MM.1S (cell line): ENCODE measurements at regions not wholly inside any gene's neighbourhood (a gene's known extent, or its start where the extent isn't known, plus 50 kb on each side); places are given as distances from the start of the nearest gene placed in this dataset.
"Not testable (repeated sequence)": the region's sequence is repeated elsewhere in the genome, so short reads cannot be mapped to it uniquely, and the experiment has no call there.

Source experiments
- DNase-seq: peaks from one replicate; pipeline ENCODE4 v3.0.0-alpha.2; 2015
- H2AFZ ChIP-seq: fragments of 300-600 bp; sonication (generic); 2 replicates; pipeline ENCODE4 v1.6.0; 2016; ENCODE audit warnings: antibody characterized with exemption, low read length
- H3F3A ChIP-seq: fragments of 300-600 bp; sonication (generic); 2 replicates; pipeline ENCODE4 v1.6.1; 2016; ENCODE audit warnings: mild to moderate bottlenecking, antibody characterized with exemption, low read length, moderate library complexity, mixed read lengths; ENCODE audit not compliant: insufficient read depth
- H3K27ac ChIP-seq: fragments of 300-600 bp; sonication (generic); 2 replicates; pipeline ENCODE4 v1.5.1; 2016; ENCODE audit warnings: mild to moderate bottlenecking, low read length
- H3K27me3 ChIP-seq: fragments of 300-600 bp; sonication (generic); replicated peaks from 2 replicates; pipeline ENCODE4 v1.6.0; 2016; ENCODE audit warnings: low read length; ENCODE audit not compliant: insufficient read depth
- H3K36me3 ChIP-seq: fragments of 300-600 bp; sonication (generic); replicated peaks from 2 replicates; pipeline ENCODE4 v1.6.1; 2016; ENCODE audit warnings: mild to moderate bottlenecking, low read length, mixed read lengths; ENCODE audit not compliant: insufficient read depth
- H3K4me1 ChIP-seq: fragments of 300-600 bp; sonication (generic); 2 replicates; pipeline ENCODE4 v1.6.1; 2016; ENCODE audit warnings: low read length, mixed read lengths
- H3K4me2 ChIP-seq: fragments of 300-600 bp; sonication (generic); 2 replicates; pipeline ENCODE4 v1.6.0; 2016; ENCODE audit warnings: low read depth, low read length
- H3K4me3 ChIP-seq: fragments of 300-600 bp; sonication (generic); 2 replicates; pipeline ENCODE4 v1.5.1; 2016; ENCODE audit warnings: low read length, mixed read lengths
- H3K79me2 ChIP-seq: fragments of 300-600 bp; sonication (generic); 2 replicates; pipeline ENCODE4 v1.6.1; 2016; ENCODE audit warnings: mixed run types, low read length, mixed read lengths
- H3K9ac ChIP-seq: fragments of 300-600 bp; sonication (generic); 2 replicates; pipeline ENCODE4 v1.6.1; 2016; ENCODE audit warnings: low read length, mixed read lengths
- H3K9me2 ChIP-seq: fragments of 300-600 bp; sonication (generic); replicated peaks from 2 replicates; pipeline ENCODE4 v1.6.1; 2016; ENCODE audit warnings: mild to moderate bottlenecking, low read length, mixed read lengths; ENCODE audit not compliant: insufficient read depth
- H3K9me3 ChIP-seq: fragments of 300-600 bp; sonication (generic); replicated peaks from 2 replicates; pipeline ENCODE4 v1.6.1; 2016; ENCODE audit warnings: mild to moderate bottlenecking, low read length, mixed read lengths; ENCODE audit not compliant: insufficient read depth
- H4K20me1 ChIP-seq: fragments of 300-600 bp; sonication (generic); 2 replicates; pipeline ENCODE4 v1.6.1; 2016; ENCODE audit warnings: mild to moderate bottlenecking, low read length, moderate library complexity, mixed read lengths; ENCODE audit not compliant: insufficient read depth
- EZH2 ChIP-seq: fragments of 300-600 bp; sonication (generic); optimal IDR thresholded peaks from 2 replicates; pipeline ENCODE3; 2017; ENCODE audit warnings: low read depth, mild to moderate bottlenecking, antibody characterized with exemption, low read length, mixed read lengths
- EZH2phosphoT487 ChIP-seq: fragments of 300-600 bp; sonication (generic); IDR thresholded peaks from 2 replicates; pipeline ENCODE4 v1.6.1; 2018; ENCODE audit warnings: antibody characterized with exemption, low read length
- TF ChIP-seq, protein P1 (sequence below): fragments of 300-600 bp; sonication (generic); IDR thresholded peaks from 2 replicates; pipeline ENCODE4 v1.5.1; 2016; ENCODE audit warnings: antibody characterized with exemption, low read length, mixed read lengths

- Histone ChIP-seq H3K27me3 (no peaks in the 10 kb centered on the region), H3K4me3 (no peak overlapping the region), H3K4me1 (no peaks in the 10 kb centered on the region), H3F3A (no peaks in the 10 kb centered on the region), H3K9ac (no peak overlapping the region), H2AFZ (no peak overlapping the region), H3K36me3 (no peaks in the 10 kb centered on the region), H3K27ac (no peak overlapping the region), H3K9me2 (no peaks in the 10 kb centered on the region), H3K9me3 (no peaks in the 10 kb centered on the region), H4K20me1 (no peaks in the 10 kb centered on the region), H3K4me2 (no peak overlapping the region), H3K79me2 (no peaks in the 10 kb centered on the region)
- DNase-seq = no peak
- TF ChIP-seq, protein P1, sequence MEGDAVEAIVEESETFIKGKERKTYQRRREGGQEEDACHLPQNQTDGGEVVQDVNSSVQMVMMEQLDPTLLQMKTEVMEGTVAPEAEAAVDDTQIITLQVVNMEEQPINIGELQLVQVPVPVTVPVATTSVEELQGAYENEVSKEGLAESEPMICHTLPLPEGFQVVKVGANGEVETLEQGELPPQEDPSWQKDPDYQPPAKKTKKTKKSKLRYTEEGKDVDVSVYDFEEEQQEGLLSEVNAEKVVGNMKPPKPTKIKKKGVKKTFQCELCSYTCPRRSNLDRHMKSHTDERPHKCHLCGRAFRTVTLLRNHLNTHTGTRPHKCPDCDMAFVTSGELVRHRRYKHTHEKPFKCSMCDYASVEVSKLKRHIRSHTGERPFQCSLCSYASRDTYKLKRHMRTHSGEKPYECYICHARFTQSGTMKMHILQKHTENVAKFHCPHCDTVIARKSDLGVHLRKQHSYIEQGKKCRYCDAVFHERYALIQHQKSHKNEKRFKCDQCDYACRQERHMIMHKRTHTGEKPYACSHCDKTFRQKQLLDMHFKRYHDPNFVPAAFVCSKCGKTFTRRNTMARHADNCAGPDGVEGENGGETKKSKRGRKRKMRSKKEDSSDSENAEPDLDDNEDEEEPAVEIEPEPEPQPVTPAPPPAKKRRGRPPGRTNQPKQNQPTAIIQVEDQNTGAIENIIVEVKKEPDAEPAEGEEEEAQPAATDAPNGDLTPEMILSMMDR = no peak
- TF ChIP-seq EZH2phosphoT487 = no peak
- TF ChIP-seq EZH2 = no peak
Observed at GRCh38 chr4:174183259-174183658, 100.2 kb downstream of the FBXO8 start.

DNA sequence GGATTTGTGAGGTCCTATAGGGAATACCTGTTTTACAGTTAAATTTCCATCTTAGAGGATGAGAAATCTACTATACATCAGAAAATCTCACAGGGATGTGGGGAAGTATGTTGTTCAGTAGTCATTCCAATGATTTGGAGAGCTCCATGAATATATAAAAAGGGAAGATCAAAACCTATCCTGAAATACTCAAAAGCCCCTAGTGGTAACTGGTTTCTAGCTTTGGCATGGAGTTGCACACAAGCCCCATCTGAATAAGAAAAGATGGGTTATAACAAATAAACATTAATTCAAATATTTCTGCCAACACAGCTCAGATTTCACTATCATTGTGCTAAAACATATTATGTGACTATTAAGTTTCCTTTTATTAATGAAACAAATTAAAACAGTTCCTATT is 101.6 kb downstream of the FBXO8 start:
- no peak for TF ChIP-seq EZH2
- TF ChIP-seq, protein P1 = no peak
- TF ChIP-seq EZH2phosphoT487 = no peak
- Histone ChIP-seq H3F3A (no peaks in the 10 kb centered on the region), H3K9ac (no peak overlapping the region), H3K9me3 (no peaks in the 10 kb centered on the region), H3K79me2 (no peaks in the 10 kb centered on the region), H2AFZ (no peak overlapping the region), H3K36me3 (no peaks in the 10 kb centered on the region), H3K4me2 (no peak overlapping the region), H3K4me1 (no peaks in the 10 kb centered on the region), H4K20me1 (no peaks in the 10 kb centered on the region), H3K27ac (no peak overlapping the region), H3K4me3 (no peak overlapping the region), H3K9me2 (no peaks in the 10 kb centered on the region), H3K27me3 (no peaks in the 10 kb centered on the region)
- DNase-seq = no peak

DNA sequence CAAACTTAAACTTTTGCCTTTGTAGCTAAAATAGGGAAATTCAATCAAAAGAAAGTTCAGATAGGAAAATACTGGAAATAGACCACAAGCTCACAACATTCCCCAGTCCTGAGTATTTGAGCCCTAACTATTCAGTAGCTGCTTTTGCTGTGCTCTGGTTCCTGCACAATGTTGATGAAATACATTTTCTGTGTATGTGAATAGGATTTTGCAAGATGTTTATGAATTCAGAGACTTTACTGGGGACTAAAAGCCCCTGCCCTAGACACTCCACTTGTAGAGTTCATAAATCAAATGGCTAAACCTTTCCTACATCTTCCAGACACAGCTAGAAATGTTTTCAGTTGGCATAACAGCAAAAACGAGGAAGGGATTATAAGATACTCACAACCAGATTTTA is 105.9 kb downstream of the FBXO8 start:
- H3K9me2 ChIP-seq = no peaks in the 10 kb centered on the region
- no peaks in the 10 kb centered on the region for H3K79me2 ChIP-seq
- TF ChIP-seq, protein P1 = no peak
- TF ChIP-seq EZH2phosphoT487 (no peak), EZH2 (no peak)
- H3K27me3 ChIP-seq = no peaks in the 10 kb centered on the region
- no peak for DNase-seq
- no peak overlapping the region for H3K27ac ChIP-seq
- no peak overlapping the region for H3K4me3 ChIP-seq
- H3K9ac ChIP-seq = no peak overlapping the region
- H2AFZ ChIP-seq = no peak overlapping the region
- no peak overlapping the region for H3K4me2 ChIP-seq
- H4K20me1 ChIP-seq = no peaks in the 10 kb centered on the region
- H3K9me3 ChIP-seq = no peaks in the 10 kb centered on the region
- H3K4me1 ChIP-seq = no peaks in the 10 kb centered on the region
- H3K36me3 ChIP-seq = no peaks in the 10 kb centered on the region
- no peaks in the 10 kb centered on the region for H3F3A ChIP-seq

DNA sequence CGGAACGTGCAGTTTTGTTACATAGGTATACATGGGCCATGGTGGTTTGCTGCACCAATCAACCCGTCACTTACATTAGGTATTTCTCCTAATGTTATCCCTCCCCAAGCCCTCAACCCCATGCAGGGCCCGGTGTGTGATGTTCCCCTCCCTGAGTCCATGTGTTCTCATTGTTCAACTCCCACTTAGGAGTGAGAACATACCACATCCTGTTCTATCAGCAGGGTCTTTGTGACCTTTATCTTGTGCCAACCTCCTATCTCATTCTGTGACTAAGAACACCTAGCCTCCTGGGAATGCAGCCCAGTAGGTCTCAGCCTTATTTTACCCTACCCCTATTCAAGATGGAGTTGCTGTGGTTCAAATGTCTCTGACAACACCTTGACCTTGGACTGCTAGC is 107.6 kb downstream of the FBXO8 start:
- not testable (repeated sequence) for H3K9me3 ChIP-seq, H3K36me3 ChIP-seq, H3K4me3 ChIP-seq, H3K27ac ChIP-seq, H3K9ac ChIP-seq, H3K4me1 ChIP-seq, H3K4me2 ChIP-seq, H3K79me2 ChIP-seq, H3F3A ChIP-seq, H2AFZ ChIP-seq, DNase-seq, H3K27me3 ChIP-seq, H3K9me2 ChIP-seq, H4K20me1 ChIP-seq
